GM12892 (cell line): ENCODE measurements at regions not wholly inside any gene's neighbourhood (a gene's known extent, or its start where the extent isn't known, plus 50 kb on each side); places are given as distances from the start of the nearest gene placed in this dataset.

Source experiments
- DNase-seq: peaks from one replicate; pipeline ENCODE4 v3.0.0; 2011; ENCODE audit not compliant: insufficient read length
- FAIRE-seq: peaks from 2 replicates; lab custom pipeline; 2011; peaks lifted over from hg19 to GRCh38; lab: Jason Lieb, UNC
- POLR2A ChIP-seq: IDR thresholded peaks from 2 replicates; pipeline ENCODE4 v1.6.1; 2011; ENCODE audit warnings: low read depth, low read length, control low read depth
- POLR2AphosphoS5 ChIP-seq: IDR thresholded peaks from 2 replicates; pipeline ENCODE4 v1.6.1; 2011; ENCODE audit warnings: low read depth, low read length, control low read depth
- TAF1 ChIP-seq: IDR thresholded peaks from 2 replicates; pipeline ENCODE4 v1.6.1; 2011; ENCODE audit warnings: low read depth, mild to moderate bottlenecking, control low read depth, low read length, borderline replicate concordance

DNA sequence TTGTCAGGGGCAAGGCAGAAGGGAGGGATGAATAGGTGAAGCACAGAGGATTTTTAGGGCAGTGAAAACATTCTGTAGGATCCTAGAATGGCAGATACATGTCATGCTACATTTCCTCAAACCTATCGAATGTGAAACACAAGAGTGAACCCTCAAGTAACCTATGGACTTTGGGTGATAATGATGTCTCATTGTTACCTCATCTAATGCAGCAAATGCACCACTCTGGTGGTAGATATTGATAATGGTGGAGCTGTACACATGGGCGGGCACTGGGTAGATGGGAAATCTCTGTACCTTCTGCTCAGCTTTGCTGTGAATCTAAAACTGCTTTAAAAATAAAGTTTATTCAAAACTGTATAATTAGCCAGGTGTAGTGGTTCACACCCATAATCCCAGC lies 95.2 kb upstream of the NCK2 start:
- TF ChIP-seq POLR2AphosphoS5: no peak
- TF ChIP-seq TAF1: no peak
- TF ChIP-seq POLR2A: no peak
- DNase-seq: no peak
- no peak for FAIRE-seq

DNA sequence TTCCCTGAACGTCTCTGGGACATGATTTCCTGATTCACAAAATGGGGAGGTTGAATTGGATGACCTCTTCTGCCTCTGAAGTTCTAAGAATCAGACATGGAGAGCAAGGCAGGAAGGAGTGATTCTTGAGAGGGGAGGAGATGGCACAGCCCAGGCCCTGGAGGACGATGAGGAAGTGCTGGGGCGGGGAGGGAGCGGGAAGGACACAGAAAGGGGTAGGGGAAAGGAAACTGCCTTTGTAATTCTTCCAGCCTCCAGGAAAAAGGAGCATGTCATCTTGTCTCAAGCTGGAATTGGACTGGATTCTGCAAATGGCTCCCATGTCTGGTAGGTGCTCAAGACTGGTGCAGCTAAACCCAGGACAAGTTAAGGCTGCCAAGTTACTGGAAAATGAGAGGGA lies 97.0 kb upstream of the NCK2 start:
- no peak for DNase-seq
- no peak for FAIRE-seq

DNA sequence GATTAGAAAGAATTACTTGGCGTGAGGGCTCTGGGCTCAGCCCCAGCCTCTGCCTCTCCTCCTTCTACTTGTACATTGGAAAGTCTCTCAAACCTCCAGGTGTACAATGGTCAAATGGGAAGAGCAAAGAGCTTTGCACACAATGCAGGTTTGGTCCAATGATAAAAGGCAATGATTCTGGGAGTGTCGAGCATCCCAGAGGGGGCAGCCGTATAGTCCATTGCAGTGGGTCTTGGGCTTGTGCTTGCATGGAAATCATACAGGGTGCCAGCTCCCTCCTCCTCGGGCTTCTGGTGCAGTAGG lies 98.0 kb upstream of the NCK2 start:
- TF ChIP-seq POLR2A: no peak
- TF ChIP-seq TAF1: no peak
- no peak for TF ChIP-seq POLR2AphosphoS5
- no peak for DNase-seq
- no peak for FAIRE-seq

More for the DNA sequence above, 97.0 kb upstream of the NCK2 start:
- no peak for TF ChIP-seq TAF1

DNA sequence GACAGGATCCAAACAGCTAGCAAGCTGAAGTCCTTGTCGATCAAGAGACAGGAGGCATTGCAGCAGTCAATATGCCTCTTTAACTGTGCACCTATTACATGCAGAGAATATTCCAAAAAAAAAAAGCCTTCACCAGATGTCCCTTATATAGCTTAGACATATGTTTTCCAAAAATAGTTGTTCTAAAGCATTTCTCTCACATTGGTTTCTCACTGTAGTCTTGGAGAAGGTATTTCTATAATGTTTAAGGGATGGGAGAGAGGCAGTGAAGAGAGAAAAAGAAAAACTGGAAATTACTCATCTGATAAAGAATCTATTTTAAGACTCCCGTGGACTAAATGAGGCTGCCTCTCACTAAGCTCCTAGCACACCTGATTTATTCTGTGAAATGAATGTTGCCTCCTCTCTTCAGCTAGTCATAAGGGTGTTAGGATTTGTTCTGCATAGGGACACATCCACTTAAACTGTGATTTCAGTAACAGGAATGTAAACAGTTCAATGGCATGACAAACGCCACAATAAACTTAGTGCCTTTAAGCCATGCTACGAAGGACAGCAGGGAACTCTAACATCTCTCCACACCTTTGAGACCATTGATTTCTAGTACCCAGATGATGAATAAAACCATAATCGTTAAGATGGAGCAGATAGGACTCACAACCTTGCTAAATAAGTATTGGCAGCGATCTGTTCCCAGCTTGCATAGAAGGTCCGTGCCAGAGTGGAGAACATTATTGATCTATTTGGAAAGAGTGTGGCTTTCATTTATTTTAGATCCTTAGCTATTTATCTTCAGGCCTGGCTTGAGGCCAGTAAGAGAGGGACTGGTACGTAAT lies 98.6 kb upstream of the NCK2 start:
- FAIRE-seq (no peak), DNase-seq (no peak)
- TF ChIP-seq POLR2AphosphoS5: no peak
- TF ChIP-seq POLR2A: no peak
- no peak for TF ChIP-seq TAF1

DNA sequence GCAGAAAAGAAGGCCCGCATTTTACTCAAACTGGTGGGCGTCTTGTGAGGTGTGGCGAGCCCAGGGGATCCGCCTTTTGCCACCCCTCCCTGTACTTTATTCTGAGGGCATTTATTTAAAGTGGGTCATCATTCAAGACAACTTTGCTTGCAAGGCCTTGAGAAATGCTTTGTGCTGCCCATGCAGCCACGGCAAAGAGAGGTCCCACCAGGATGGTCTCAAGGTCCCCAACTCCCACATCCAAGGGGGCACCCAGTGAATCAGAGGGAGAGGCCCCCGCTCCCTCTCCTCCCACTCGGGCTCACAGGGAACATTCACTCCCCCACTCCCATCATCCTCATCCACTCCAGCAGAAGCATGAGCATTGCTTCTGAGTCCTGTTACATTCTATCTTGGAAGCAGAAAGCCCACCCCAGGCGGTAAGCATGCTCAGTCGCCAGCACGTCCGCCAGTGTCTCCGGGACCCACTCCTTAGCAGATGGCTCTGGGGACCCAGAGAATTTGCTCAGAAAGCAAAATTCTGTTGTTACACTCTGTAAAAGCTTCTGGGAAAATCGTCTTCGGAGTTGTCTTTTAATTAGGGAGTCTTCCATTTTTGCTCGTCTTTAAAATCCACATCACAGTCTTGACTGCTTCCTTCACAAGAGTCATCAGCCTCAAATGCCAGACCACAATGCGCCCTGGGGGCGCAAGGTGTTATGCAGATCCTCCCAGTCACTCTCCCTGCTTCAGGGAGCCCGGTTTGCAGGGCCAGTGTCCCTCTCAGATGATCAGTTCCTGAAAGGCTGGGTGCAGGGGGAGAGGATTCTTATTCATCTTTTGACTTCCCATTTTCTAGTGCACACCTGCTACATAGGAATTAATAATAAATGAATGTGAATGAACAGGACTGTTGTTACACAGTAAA lies 99.4 kb upstream of the NCK2 start:
- no peak for FAIRE-seq
- TF ChIP-seq POLR2AphosphoS5 (no peak), POLR2A (no peak), TAF1 (no peak)
- no peak for DNase-seq

DNA sequence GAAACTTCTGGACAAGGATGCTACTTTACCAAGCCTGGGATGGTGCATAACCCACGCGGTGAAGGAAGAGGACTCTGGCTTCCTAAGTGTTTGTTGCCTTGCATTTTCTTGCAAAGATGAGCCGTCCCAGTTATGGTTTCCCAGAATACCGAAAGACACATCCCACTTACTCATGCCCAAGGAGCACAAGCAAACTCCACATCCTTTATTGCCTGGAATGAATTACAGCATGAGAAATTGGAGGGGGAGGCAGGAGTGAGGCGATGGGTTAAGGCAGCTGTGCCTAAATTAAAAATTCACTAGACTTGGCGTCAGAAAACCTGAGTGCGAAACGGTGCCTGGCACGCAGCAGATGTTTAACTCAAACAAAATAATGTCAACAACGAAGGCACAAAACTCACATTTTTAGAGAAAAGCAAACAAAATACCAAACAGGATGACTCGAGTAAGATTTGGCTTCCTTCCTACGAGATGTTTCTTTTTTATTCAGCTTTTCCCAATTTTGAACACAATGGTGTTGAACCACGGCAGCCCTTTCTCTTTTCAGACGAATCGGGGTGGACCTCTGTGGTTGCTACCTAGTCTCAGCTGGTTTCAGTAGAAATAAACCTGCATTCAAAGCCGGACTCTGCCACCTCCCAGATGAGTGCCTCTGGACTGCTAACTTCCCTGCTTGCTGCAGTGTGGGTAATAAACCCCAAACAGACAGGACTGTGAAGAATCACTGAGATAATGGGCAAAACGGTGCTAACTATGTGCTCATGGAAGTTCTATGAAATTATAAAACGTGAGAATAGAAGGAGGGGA lies 100.3 kb upstream of the NCK2 start:
- TF ChIP-seq TAF1 (no peak), POLR2AphosphoS5 (no peak), POLR2A (no peak)
- FAIRE-seq (no peak), DNase-seq (no peak)

DNA sequence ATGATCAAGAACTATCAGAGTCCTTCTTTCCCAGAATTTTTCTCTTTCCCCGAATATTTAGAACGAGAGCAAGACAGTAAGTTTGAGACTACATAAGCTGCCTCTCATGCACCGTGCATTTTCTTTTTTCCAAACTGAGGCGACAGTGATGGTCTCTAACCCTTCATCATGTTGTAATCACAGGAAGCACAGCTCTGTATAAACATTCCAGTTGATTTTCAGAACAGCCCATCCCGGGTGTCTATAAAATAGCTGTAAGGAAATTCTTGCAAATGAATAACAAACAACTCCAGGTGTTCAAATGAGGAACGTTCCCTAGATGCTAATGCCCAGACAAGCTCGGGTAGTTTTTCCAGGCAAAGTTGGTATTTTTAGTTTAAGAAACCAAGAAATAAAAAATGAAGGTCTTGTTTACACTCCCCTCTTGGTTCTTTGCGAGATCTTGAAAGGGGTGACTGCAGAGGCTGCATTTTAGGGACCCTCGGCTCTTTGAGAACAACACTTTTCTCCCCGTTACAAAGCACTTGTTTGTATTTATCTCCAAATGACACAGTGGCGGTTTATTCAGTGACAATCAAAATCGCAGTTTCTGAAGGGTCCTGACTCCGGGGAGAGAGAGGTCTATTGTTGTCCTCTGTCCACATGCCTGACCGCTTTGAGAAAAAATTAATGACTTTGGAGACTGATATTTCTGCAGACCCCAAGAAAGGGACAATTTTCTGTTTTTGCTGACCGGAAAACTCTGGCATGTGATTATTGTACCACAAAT lies 101.1 kb upstream of the NCK2 start:
- FAIRE-seq (no peak), DNase-seq (no peak)

DNA sequence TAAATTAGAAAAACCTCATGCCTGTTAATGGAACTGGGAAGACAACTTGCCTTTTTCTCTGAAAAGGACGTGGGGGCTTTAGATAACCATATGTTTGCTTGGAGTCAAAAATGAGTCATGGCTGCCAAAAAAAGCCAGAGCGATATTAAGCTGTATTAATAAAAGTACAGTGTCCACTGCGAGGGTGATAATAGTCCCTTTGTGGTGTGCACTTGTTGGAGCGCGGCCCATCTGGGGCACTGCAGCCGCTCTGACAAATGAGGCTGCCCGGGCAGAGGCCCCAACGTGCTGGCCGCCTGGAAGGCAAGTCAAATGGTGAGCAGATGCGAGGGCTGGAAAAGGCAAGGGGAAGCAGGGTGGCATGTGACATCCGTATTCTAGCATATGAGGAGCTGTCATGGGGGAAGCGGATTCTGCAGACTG lies 103.3 kb upstream of the NCK2 start:
- DNase-seq (no peak), FAIRE-seq (no peak)
- TF ChIP-seq POLR2A: no peak
- no peak for TF ChIP-seq POLR2AphosphoS5
- no peak for TF ChIP-seq TAF1

More for the DNA sequence above, 101.1 kb upstream of the NCK2 start:
- TF ChIP-seq POLR2AphosphoS5: no peak
- TF ChIP-seq POLR2A: no peak
- no peak for TF ChIP-seq TAF1

DNA sequence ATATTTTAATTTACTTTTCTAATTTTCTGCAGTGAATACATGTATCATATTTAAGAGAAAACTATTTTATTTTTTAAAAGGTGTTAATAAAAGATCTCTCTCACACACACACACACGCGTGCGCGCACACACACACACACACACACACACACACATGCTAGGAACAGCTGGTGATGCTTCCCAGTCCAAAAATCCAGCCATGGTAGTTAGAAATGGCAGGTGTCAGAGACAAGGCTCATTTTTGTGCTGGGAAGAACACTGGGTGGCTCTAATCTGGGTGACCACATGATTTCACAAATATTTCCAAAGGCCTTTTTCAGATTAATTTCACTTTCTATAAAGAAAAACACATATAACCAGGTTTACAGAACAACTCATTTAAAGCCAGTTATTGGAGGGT lies 104.5 kb upstream of the NCK2 start:
- TF ChIP-seq POLR2A: no peak
- no peak for TF ChIP-seq TAF1
- TF ChIP-seq POLR2AphosphoS5: no peak
- DNase-seq (no peak), FAIRE-seq (no peak)

DNA sequence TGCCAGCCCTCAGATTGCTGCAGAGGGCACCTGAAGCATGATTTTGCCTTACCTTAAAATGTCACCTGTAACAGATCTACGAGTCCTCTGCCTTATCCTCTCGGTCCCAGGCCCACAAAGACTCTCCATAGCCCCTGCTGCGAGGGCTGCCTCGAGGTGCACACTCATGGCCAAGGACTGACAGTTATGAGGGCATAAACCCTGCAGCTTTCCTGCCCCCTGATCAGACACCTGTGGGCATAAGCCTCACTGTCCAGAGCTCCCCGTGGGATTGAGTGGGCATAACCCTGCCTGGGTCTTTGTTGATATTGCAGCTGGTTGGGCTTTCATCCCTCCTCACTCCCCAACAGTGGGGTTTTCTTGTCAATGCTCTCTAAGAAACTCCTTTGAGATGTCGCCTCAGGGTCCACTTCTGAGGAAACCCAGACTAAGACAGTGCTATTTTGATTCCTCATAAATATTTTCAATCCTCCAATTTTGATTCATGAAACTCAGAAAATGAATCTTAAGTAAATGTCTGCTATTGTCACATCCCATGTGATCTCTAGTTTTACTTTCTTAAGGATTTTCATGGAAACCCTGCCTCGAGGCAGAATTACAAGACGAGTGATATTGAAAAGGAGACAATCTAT lies 108.5 kb upstream of the NCK2 start:
- no peak for TF ChIP-seq TAF1
- FAIRE-seq: no peak

DNA sequence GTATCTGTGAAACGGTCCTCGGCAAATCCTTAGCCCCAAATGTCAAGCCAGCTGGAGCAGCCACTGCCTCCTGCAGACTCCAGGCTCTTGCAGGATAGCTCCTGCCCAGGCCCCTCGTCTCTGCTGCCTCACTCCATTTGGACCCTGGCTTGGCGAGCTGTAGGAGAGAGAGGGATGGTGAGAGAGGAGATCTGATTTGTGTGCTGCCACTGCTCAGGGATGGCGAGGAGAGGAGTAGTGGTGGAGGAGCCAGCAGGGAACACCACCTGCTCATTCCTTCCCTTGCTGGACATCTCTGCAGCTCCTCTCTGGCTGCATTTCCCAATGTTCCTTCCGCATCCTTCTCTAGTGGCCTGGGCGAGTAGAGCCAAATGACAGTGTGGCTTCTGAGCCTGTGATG lies 109.1 kb upstream of the NCK2 start:
- FAIRE-seq (no peak), DNase-seq (no peak)
- no peak for TF ChIP-seq POLR2A
- no peak for TF ChIP-seq TAF1
- TF ChIP-seq POLR2AphosphoS5: no peak

More for the DNA sequence above, 108.5 kb upstream of the NCK2 start:
- DNase-seq: no peak
